HepG2 (cell line): ENCODE measurements at regions not wholly inside any gene's neighbourhood (a gene's known extent, or its start where the extent isn't known, plus 50 kb on each side); places are given as distances from the start of the nearest gene placed in this dataset.
"Not testable (repeated sequence)": the region's sequence is repeated elsewhere in the genome, so short reads cannot be mapped to it uniquely, and the experiment has no call there.

Source experiments
- ATAC-seq: fragments of 200-7000 bp; cut with Tn5 transposase; 3 replicates; pipeline ENCODE4 v1.9.1; 2020; ENCODE audit warnings: mild to moderate bottlenecking, moderate library complexity
- BruUV-seq: library from RNA; stranded (reverse); fragments of 400-500 nt; replicated peaks from 2 replicates; lab custom pipeline; 2021; lab: Mats Ljungman, UMichigan
- CTCF ChIA-PET: fragments of 300-600 bp; formaldehyde crosslinking; extraction: SDS; loops from one replicate; lab custom pipeline; 2021; ENCODE audit warnings: low total read pairs, inconsistent platforms, low intra/inter-chr PET ratio; lab: Yijun Ruan, JAX
- POLR2A ChIA-PET: fragments of 350-600 bp; sonication (Branson Sonifier 250); formaldehyde crosslinking; loops from one replicate; lab custom pipeline; 2020; ENCODE audit warnings: antibody characterized with exemption, inconsistent platforms; lab: Yijun Ruan, JAX
- DNase-seq: peaks from one replicate; pipeline ENCODE4 v3.0.0-alpha.2; 2015; ENCODE audit warnings: low spot score
- FAIRE-seq: peaks from 3 replicates; lab custom pipeline; 2011; peaks lifted over from hg19 to GRCh38; lab: Jason Lieb, UNC
- H2AFZ ChIP-seq: one replicate; pipeline ENCODE4 v1.6.1; 2011; ENCODE audit warnings: low read length, inconsistent platforms
- H3K27ac ChIP-seq: fragments of 300-600 bp; 3 replicates; pipeline ENCODE4 v1.8.0; 2011; ENCODE audit warnings: mixed run types, mild to moderate bottlenecking, mixed read lengths, low read length, inconsistent platforms; ENCODE audit not compliant: insufficient read depth; ENCODE audit errors: extremely low read length
- H3K27me3 ChIP-seq, 2 experiments: fragments of 200-600 bp in 1 of 2; 2 replicates in 1 of 2; 3 replicates in 1 of 2; pipeline versions ENCODE4 v1.6.0 to v1.8.0; 2011; ENCODE audit warnings: low read length in 2 of 2, mild to moderate bottlenecking in 2 of 2, moderate library complexity in 2 of 2, inconsistent platforms in 1 of 2; ENCODE audit not compliant: insufficient read depth in 2 of 2, control insufficient read depth in 1 of 2
- H3K36me3 ChIP-seq, 2 experiments: fragments of 200-600 bp in 1 of 2; replicated peaks in 1 of 2; 2 replicates in 1 of 2; 3 replicates in 1 of 2; pipeline versions ENCODE4 v1.5.1 to v1.8.0; 2011; ENCODE audit warnings: low read length in 2 of 2, inconsistent platforms in 1 of 2; ENCODE audit not compliant: insufficient read depth in 2 of 2, control insufficient read depth in 1 of 2
- H3K4me1 ChIP-seq: 2 replicates; pipeline ENCODE4 v1.5.1; 2012; ENCODE audit warnings: low read length, inconsistent platforms; ENCODE audit not compliant: insufficient read depth
- H3K4me2 ChIP-seq: 2 replicates; pipeline ENCODE4 v1.6.0; 2011; ENCODE audit warnings: low read depth, low read length, inconsistent platforms
- H3K4me3 ChIP-seq, 3 experiments: fragments of 200-600 bp in 1 of 3; sonication (generic), shearing (Covaris generic) in 1 of 3; replicated peaks in 1 of 3; 2 replicates each; pipeline ENCODE4 v1.5.1; 2011 to 2016; ENCODE audit warnings: low read length in 3 of 3, inconsistent platforms in 2 of 3, low read depth in 2 of 3, mild to moderate bottlenecking in 2 of 3, control low read depth in 1 of 3, mixed read lengths in 1 of 3; ENCODE audit not compliant: insufficient read depth in 1 of 3
- H3K79me2 ChIP-seq: one replicate; pipeline ENCODE4 v1.6.1; 2011; ENCODE audit warnings: low read length, inconsistent platforms; ENCODE audit not compliant: insufficient read depth
- H3K9ac ChIP-seq: 2 replicates; pipeline ENCODE4 v1.6.0; 2011; ENCODE audit warnings: mild to moderate bottlenecking, low read depth, low read length, inconsistent platforms; ENCODE audit not compliant: insufficient read depth
- H3K9me3 ChIP-seq: 2 replicates; pipeline ENCODE4 v1.5.1; 2012; ENCODE audit warnings: mild to moderate bottlenecking, low read length
- H4K20me1 ChIP-seq: 2 replicates; pipeline ENCODE4 v1.6.0; 2011; ENCODE audit warnings: inconsistent platforms, mild to moderate bottlenecking, low read length, moderate library complexity; ENCODE audit not compliant: insufficient read depth
- ADNP ChIP-seq: sonication (generic); formaldehyde crosslinking; IDR thresholded peaks from 2 replicates; pipeline ENCODE4 v1.4.0; 2020; ENCODE audit warnings: missing genetic modification reagents
- ATF5 ChIP-seq: sonication (generic); formaldehyde crosslinking; IDR thresholded peaks from 2 replicates; pipeline ENCODE4 v1.4.0; 2020; ENCODE audit warnings: mild to moderate bottlenecking, low read depth, missing genetic modification reagents
- CHD2 ChIP-seq: IDR thresholded peaks from 2 replicates; pipeline ENCODE4 v1.6.1; 2011; ENCODE audit warnings: low read depth, low read length, improper control_type of control experiment
- ELF1 ChIP-seq: sonication (generic); formaldehyde crosslinking; IDR thresholded peaks from 2 replicates; pipeline ENCODE4 v1.4.0; 2020; ENCODE audit warnings: missing genetic modification reagents
- NFATC3 ChIP-seq: sonication (generic); formaldehyde crosslinking; IDR thresholded peaks from 2 replicates; pipeline ENCODE4 v1.5.1; 2020; ENCODE audit warnings: mild to moderate bottlenecking, missing genetic modification reagents
- NR2F2 ChIP-seq: IDR thresholded peaks from 2 replicates; pipeline ENCODE4 v1.6.1; 2012; ENCODE audit warnings: low read depth, inconsistent platforms, borderline replicate concordance
- RAD51 ChIP-seq: fragments of 450-650 bp; IDR thresholded peaks from 2 replicates; pipeline ENCODE4 v1.6.1; 2016; ENCODE audit warnings: borderline replicate concordance
- SALL2 ChIP-seq: sonication (generic); formaldehyde crosslinking; IDR thresholded peaks from 2 replicates; pipeline ENCODE4 v1.8.1; 2023; ENCODE audit warnings: mild to moderate bottlenecking, missing genetic modification reagents, inconsistent platforms
- TFDP2 ChIP-seq: sonication (generic); formaldehyde crosslinking; IDR thresholded peaks from 2 replicates; pipeline ENCODE4 v1.4.0; 2020; ENCODE audit warnings: missing genetic modification reagents
- ZNF143 ChIP-seq: sonication (generic); formaldehyde crosslinking; IDR thresholded peaks from 2 replicates; pipeline ENCODE4 v1.4.0; 2020; ENCODE audit warnings: missing genetic modification reagents
- ZNF513 ChIP-seq: sonication (generic); formaldehyde crosslinking; conservative IDR thresholded peaks from 2 replicates; pipeline ENCODE4 v1.5.0; 2020; ENCODE audit warnings: missing genetic modification reagents
- WGBS: methylation state at CpG from one replicate; pipeline ENCODE4 v1.1.6; 2017; ENCODE audit warnings: low lambda C conversion rate; 5-methylcytosine and 5-hydroxymethylcytosine counted together
- in situ Hi-C: cut with HindIII; loops from 2 replicates; pipeline ENCODE4 v1.10.0; 2017; ENCODE audit warnings: low pct_unique_long_range_greater_than_20kb; ENCODE audit not compliant: extremely low pct_ligation_motif_present
- intact Hi-C: fragments of 100-400 bp; cut with micrococcal nuclease; formaldehyde crosslinking; loops from one replicate; pipeline ENCODE4 v1.10.0; 2022; ENCODE audit not compliant: unreplicated experiment

- ATAC-seq, H3K27me3 ChIP-seq, intact Hi-C loops: not testable (repeated sequence)
Observed at GRCh38 chr3:20921112-20921511, 735.1 kb upstream of the SGO1 start.

GRCh38 chr3:20916951-20917606 is 731.1 kb upstream of the SGO1 start:
- Histone ChIP-seq H3K4me3 (no peak overlapping the region), H3K27me3 (no peaks in the 10 kb centered on the region), H3K27ac (no peak overlapping the region), H4K20me1 (no peaks in the 10 kb centered on the region), H3K9ac (no peak overlapping the region), H3K9me3 (peaks cover 92% of the 10 kb centered on the region), H3K4me2 (no peak overlapping the region), H3K79me2 (no peaks in the 10 kb centered on the region), H3K36me3 (no peaks in the 10 kb centered on the region), H2AFZ (no peak overlapping the region), H3K4me1 (no peaks in the 10 kb centered on the region)
- ChIA-PET POLR2A (no interaction called here), CTCF (no interaction called here)
- WGBS, result 9% methylated on average over 3 of the region's 6 CpGs
- ATAC-seq (no peak), FAIRE-seq (no peak), DNase-seq (no peak)
- intact Hi-C loops (no loop called here), in situ Hi-C loops (no loop called here)
- no TSS peak for BruUV-seq
- no peak for TF ChIP-seq NR2F2
- no peak for TF ChIP-seq ZNF513 (CRISPR knock-in tag)
- no peak for TF ChIP-seq ADNP (CRISPR knock-in tag)
- no peak for TF ChIP-seq CHD2
- TF ChIP-seq SALL2 (CRISPR knock-in tag), result no peak
- TF ChIP-seq ZNF143 (CRISPR knock-in tag), result no peak
- TF ChIP-seq ATF5, result no peak
- TF ChIP-seq TFDP2, result no peak
- no peak for TF ChIP-seq NFATC3 (CRISPR knock-in tag)
- TF ChIP-seq ELF1 (CRISPR knock-in tag), result no peak

More at GRCh38 chr3:20921112-20921511, 735.1 kb upstream of the SGO1 start:
- H4K20me1 ChIP-seq, H3K4me2 ChIP-seq, H2AFZ ChIP-seq, H3K36me3 ChIP-seq, H3K9ac ChIP-seq, DNase-seq, H3K27ac ChIP-seq, POLR2A ChIA-PET, BruUV-seq, FAIRE-seq, H3K79me2 ChIP-seq, H3K4me1 ChIP-seq, CTCF ChIA-PET, in situ Hi-C loops, H3K4me3 ChIP-seq: not testable (repeated sequence)
- peak; percentile 69 for TF ChIP-seq RAD51
- H3K9me3 ChIP-seq, result peaks cover 95% of the 10 kb centered on the region
- WGBS, result 49% methylated on average over 5 of the region's 5 CpGs
